ENCODE measurements at regions not wholly inside any gene's neighbourhood (a gene's known extent, or its start where the extent isn't known, plus 50 kb on each side); places are given as distances from the start of the nearest gene placed in this dataset.

GRCh38 chr21:16900685-16901084 is 612.2 kb upstream of the CXADR start:
- no peaks in the 10 kb centered on the region for H3K36me3 Mint-ChIP-seq (ENCODE audit: unreplicated experiment)
- no peaks in the 10 kb centered on the region for H3K27me3 Mint-ChIP-seq (ENCODE audit: unreplicated experiment)
- H3K27ac Mint-ChIP-seq (ENCODE audit: unreplicated experiment): no peak overlapping the region
- H3K4me1 Mint-ChIP-seq (ENCODE audit: low read depth, unreplicated experiment): no peaks in the 10 kb centered on the region
- no peak overlapping the region for H3K4me3 Mint-ChIP-seq (ENCODE audit: unreplicated experiment)
- DNase-seq: no peak
- H3K9me3 Mint-ChIP-seq (ENCODE audit: unreplicated experiment): peaks cover 2% of the 10 kb centered on the region
- no peak for TF ChIP-seq CTCF (IDR thresholded peaks at IDR 0.05; ENCODE audit: partially characterized antibody, unreplicated experiment)

- Mint-ChIP-seq H3K27me3 (ENCODE audit: unreplicated experiment) (no peaks in the 10 kb centered on the region), H3K9me3 (ENCODE audit: unreplicated experiment) (no peaks in the 10 kb centered on the region), H3K36me3 (ENCODE audit: unreplicated experiment) (no peaks in the 10 kb centered on the region), H3K4me1 (ENCODE audit: low read depth, unreplicated experiment) (no peaks in the 10 kb centered on the region), H3K4me3 (ENCODE audit: unreplicated experiment) (no peak overlapping the region), H3K27ac (ENCODE audit: unreplicated experiment) (no peak overlapping the region)
- no peak for DNase-seq
- no peak for TF ChIP-seq CTCF (IDR thresholded peaks at IDR 0.05; ENCODE audit: partially characterized antibody, unreplicated experiment)
These were observed 604.8 kb upstream of the CXADR start for GRCh38 chr21:16908077-16908476.

GRCh38 chr21:16910435-16911165 is 602.2 kb upstream of the CXADR start:
- Mint-ChIP-seq H3K4me1 (ENCODE audit: low read depth, unreplicated experiment) (no peaks in the 10 kb centered on the region), H3K27ac (ENCODE audit: unreplicated experiment) (no peak overlapping the region), H3K36me3 (ENCODE audit: unreplicated experiment) (no peaks in the 10 kb centered on the region), H3K27me3 (ENCODE audit: unreplicated experiment) (peaks cover 2% of the 10 kb centered on the region), H3K9me3 (ENCODE audit: unreplicated experiment) (no peaks in the 10 kb centered on the region), H3K4me3 (ENCODE audit: unreplicated experiment) (no peak overlapping the region)
- no peak for DNase-seq
- TF ChIP-seq CTCF (IDR thresholded peaks at IDR 0.05; ENCODE audit: partially characterized antibody, unreplicated experiment): no peak

GRCh38 chr21:16911166-16911607 is 601.7 kb upstream of the CXADR start:
- no peak for DNase-seq
- H3K27ac Mint-ChIP-seq (ENCODE audit: unreplicated experiment): no peak overlapping the region
- H3K4me3 Mint-ChIP-seq (ENCODE audit: unreplicated experiment): no peak overlapping the region
- H3K9me3 Mint-ChIP-seq (ENCODE audit: unreplicated experiment): no peaks in the 10 kb centered on the region
- H3K27me3 Mint-ChIP-seq (ENCODE audit: unreplicated experiment): peaks cover 2% of the 10 kb centered on the region
- no peak for TF ChIP-seq CTCF (IDR thresholded peaks at IDR 0.05; ENCODE audit: partially characterized antibody, unreplicated experiment)
- no peaks in the 10 kb centered on the region for H3K4me1 Mint-ChIP-seq (ENCODE audit: low read depth, unreplicated experiment)
- no peaks in the 10 kb centered on the region for H3K36me3 Mint-ChIP-seq (ENCODE audit: unreplicated experiment)

- no peaks in the 10 kb centered on the region for H3K4me1 Mint-ChIP-seq (ENCODE audit: low read depth, unreplicated experiment)
These were observed 600.8 kb upstream of the CXADR start for GRCh38 chr21:16912075-16912474.

More at GRCh38 chr21:16912075-16912474, 600.8 kb upstream of the CXADR start:
- H3K36me3 Mint-ChIP-seq (ENCODE audit: unreplicated experiment): no peaks in the 10 kb centered on the region
- no peak for TF ChIP-seq CTCF (IDR thresholded peaks at IDR 0.05; ENCODE audit: partially characterized antibody, unreplicated experiment)
- no peak overlapping the region for H3K4me3 Mint-ChIP-seq (ENCODE audit: unreplicated experiment)
- H3K27me3 Mint-ChIP-seq (ENCODE audit: unreplicated experiment): peaks cover 2% of the 10 kb centered on the region
- H3K9me3 Mint-ChIP-seq (ENCODE audit: unreplicated experiment): no peaks in the 10 kb centered on the region
- no peak for DNase-seq
- no peak overlapping the region for H3K27ac Mint-ChIP-seq (ENCODE audit: unreplicated experiment)

Data from glutamatergic neuron (in vitro differentiated cells).